A673 (cell line): ENCODE measurements at regions not wholly inside any gene's neighbourhood (a gene's known extent, or its start where the extent isn't known, plus 50 kb on each side); places are given as distances from the start of the nearest gene placed in this dataset.

Experiments
- EZH2 ChIP-seq: fragments of 200-600 bp; sonication (generic); IDR thresholded peaks from 2 replicates; pipeline ENCODE4 v1.6.1; 2017; ENCODE audit warnings: borderline replicate concordance, low read depth, mild to moderate bottlenecking, mixed read lengths, antibody characterized with exemption, low read length; ENCODE audit not compliant: poor library complexity, severe bottlenecking
- TF ChIP-seq, protein P1 (sequence below): fragments of 300-800, 200-600 bp; sonication (generic); conservative IDR thresholded peaks from 2 replicates; pipeline ENCODE4 v1.5.1; 2017; ENCODE audit warnings: low read depth, mild to moderate bottlenecking, antibody characterized with exemption, low read length, moderate library complexity, mixed read lengths

- TF ChIP-seq, protein P1, sequence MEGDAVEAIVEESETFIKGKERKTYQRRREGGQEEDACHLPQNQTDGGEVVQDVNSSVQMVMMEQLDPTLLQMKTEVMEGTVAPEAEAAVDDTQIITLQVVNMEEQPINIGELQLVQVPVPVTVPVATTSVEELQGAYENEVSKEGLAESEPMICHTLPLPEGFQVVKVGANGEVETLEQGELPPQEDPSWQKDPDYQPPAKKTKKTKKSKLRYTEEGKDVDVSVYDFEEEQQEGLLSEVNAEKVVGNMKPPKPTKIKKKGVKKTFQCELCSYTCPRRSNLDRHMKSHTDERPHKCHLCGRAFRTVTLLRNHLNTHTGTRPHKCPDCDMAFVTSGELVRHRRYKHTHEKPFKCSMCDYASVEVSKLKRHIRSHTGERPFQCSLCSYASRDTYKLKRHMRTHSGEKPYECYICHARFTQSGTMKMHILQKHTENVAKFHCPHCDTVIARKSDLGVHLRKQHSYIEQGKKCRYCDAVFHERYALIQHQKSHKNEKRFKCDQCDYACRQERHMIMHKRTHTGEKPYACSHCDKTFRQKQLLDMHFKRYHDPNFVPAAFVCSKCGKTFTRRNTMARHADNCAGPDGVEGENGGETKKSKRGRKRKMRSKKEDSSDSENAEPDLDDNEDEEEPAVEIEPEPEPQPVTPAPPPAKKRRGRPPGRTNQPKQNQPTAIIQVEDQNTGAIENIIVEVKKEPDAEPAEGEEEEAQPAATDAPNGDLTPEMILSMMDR = no peak
- TF ChIP-seq EZH2 = no peak
Observed at GRCh38 chr10:26950934-26951333, 90.2 kb upstream of the ABI1 start.
